Progenitor cell of endocrine pancreas (in vitro differentiated cells): ENCODE measurements at regions not wholly inside any gene's neighbourhood (a gene's known extent, or its start where the extent isn't known, plus 50 kb on each side); places are given as distances from the start of the nearest gene placed in this dataset.

Source experiments
- DNase-seq: peaks from one replicate; pipeline ENCODE4 v3.0.0; 2021; ENCODE audit warnings: low spot score; ENCODE audit not compliant: unreplicated experiment
- H3K27ac Mint-ChIP-seq: 2 replicates; pipeline ENCODE4 v1.8.0; 2021; ENCODE audit warnings: mild to moderate bottlenecking, moderate library complexity, mixed read lengths
- H3K27me3 Mint-ChIP-seq: 2 replicates; pipeline ENCODE4 v1.8.0; 2021; ENCODE audit warnings: mixed read lengths
- H3K36me3 Mint-ChIP-seq: 2 replicates; pipeline ENCODE4 v1.8.0; 2022; ENCODE audit warnings: mixed read lengths; ENCODE audit not compliant: insufficient read depth
- H3K4me1 Mint-ChIP-seq: 2 replicates; pipeline ENCODE4 v1.8.0; 2021; ENCODE audit warnings: low read depth, mixed read lengths
- H3K4me3 Mint-ChIP-seq: 2 replicates; pipeline ENCODE4 v1.8.0; 2021; ENCODE audit warnings: low read depth, mild to moderate bottlenecking, moderate library complexity, mixed read lengths
- H3K9me3 Mint-ChIP-seq: 2 replicates; pipeline ENCODE4 v1.8.0; 2021; ENCODE audit warnings: low read depth, mixed read lengths
- TF ChIP-seq, protein P1 (sequence below): fragments of 200-600 bp; sonication (generic); IDR thresholded peaks from one replicate; pipeline ENCODE4 v1.5.0; 2021; ENCODE audit warnings: antibody characterized with exemption, mild to moderate bottlenecking; ENCODE audit not compliant: unreplicated experiment

DNA sequence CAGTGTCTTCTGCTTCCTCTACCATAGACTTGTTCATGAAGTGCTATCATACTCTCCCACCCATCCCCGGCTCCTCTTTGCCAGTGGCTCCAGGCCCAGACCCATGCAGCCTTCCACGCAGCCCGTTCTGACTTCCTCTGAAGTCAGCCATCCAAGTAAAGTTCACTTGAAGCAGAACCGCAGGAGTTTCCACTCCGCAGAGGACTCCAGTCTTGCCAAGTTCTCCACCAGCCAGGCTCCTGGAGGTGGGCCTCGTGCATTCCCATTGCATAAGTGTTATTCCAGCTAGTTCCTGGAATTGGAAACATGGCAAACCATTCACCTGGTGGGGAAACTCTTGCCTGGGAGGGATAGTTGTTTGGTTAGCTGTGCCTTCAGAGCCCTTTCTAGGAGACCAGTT lies 185.1 kb downstream of the PLPP3 start:
- Mint-ChIP-seq H3K27me3 (peaks cover 8% of the 10 kb centered on the region), H3K4me3 (no peak overlapping the region), H3K9me3 (no peaks in the 10 kb centered on the region), H3K4me1 (peaks cover 27% of the 10 kb centered on the region), H3K27ac (no peak overlapping the region), H3K36me3 (no peaks in the 10 kb centered on the region)
- TF ChIP-seq, protein P1, sequence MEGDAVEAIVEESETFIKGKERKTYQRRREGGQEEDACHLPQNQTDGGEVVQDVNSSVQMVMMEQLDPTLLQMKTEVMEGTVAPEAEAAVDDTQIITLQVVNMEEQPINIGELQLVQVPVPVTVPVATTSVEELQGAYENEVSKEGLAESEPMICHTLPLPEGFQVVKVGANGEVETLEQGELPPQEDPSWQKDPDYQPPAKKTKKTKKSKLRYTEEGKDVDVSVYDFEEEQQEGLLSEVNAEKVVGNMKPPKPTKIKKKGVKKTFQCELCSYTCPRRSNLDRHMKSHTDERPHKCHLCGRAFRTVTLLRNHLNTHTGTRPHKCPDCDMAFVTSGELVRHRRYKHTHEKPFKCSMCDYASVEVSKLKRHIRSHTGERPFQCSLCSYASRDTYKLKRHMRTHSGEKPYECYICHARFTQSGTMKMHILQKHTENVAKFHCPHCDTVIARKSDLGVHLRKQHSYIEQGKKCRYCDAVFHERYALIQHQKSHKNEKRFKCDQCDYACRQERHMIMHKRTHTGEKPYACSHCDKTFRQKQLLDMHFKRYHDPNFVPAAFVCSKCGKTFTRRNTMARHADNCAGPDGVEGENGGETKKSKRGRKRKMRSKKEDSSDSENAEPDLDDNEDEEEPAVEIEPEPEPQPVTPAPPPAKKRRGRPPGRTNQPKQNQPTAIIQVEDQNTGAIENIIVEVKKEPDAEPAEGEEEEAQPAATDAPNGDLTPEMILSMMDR: no peak
- DNase-seq: no peak

DNA sequence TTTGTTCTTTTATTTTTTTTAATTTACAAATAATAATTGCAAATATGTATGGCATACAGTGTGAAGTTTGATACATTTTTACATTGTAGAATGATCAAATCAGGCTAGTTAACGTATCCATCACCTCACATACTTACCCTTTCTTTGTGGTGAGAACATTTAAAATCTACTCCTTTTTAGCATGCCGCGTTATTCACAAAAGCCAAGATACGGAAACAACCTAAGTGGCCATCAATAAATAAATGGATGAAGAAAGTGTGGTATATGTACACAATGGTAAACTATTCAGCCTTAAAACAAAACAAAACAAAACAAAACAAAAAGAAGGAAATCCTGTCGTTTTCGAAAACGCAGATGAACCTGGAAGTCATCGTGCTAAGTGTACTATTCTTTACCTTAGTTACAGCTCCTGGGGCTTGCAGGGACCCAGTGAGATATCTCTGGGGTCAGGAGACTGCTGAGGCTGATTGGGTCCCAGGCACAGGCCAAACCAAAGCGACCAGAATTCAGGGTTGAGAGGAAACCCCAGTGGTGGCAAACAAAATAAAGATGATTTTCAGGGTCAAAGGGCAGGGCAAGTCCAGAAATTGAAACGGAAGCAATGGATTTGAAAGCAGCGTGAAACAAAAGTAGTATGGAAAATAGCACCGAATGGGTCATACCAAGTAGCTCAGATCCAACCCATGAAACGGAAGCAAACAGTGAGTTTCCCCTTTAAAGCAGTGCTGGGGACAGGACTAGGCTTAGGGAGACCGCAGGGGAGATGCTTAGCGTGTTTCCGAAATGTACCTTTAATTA lies 188.2 kb downstream of the PLPP3 start:
- H3K36me3 Mint-ChIP-seq: no peaks in the 10 kb centered on the region
- TF ChIP-seq, protein P1: no peak
- peaks cover 8% of the 10 kb centered on the region for H3K27me3 Mint-ChIP-seq
- H3K4me3 Mint-ChIP-seq: no peak overlapping the region
- DNase-seq: no peak
- no peaks in the 10 kb centered on the region for H3K9me3 Mint-ChIP-seq
- peaks cover 10% of the 10 kb centered on the region for H3K4me1 Mint-ChIP-seq
- no peak overlapping the region for H3K27ac Mint-ChIP-seq

DNA sequence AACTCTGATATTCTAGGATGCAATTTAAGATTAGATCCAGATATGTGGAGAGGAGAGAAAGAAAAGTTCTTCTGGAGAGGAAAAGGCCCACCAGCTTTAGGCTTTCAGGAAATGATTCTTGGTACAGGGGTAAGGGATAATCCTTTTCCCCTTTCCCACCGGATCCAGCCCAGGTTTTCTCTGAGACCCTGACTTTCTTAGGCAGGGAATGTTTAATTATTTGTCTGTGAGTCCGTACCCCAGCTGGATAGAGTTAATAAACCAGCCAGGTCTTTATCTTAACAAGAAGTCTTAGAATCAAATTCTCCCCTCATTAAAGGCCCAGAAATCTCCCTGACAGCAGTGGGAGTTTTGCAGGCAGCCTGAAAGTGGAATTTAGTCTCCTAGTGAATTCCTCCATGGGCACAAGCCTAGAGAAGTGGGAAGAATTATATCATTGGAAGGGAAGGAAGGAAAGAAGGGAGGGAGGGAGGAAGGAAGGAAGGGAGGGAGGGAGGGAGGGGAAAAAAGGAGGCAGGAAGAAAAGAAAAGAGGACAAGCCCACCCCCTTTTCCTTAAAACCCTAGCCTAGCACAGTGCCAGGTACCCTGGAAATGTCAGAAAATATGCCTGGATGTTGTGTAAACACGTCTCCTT lies 189.0 kb downstream of the PLPP3 start:
- H3K9me3 Mint-ChIP-seq: no peaks in the 10 kb centered on the region
- H3K4me1 Mint-ChIP-seq: peaks cover 10% of the 10 kb centered on the region
- no peak for DNase-seq
- no peak overlapping the region for H3K4me3 Mint-ChIP-seq
- peaks cover 8% of the 10 kb centered on the region for H3K27me3 Mint-ChIP-seq
- no peak overlapping the region for H3K27ac Mint-ChIP-seq
- TF ChIP-seq, protein P1: no peak
- H3K36me3 Mint-ChIP-seq: no peaks in the 10 kb centered on the region

DNA sequence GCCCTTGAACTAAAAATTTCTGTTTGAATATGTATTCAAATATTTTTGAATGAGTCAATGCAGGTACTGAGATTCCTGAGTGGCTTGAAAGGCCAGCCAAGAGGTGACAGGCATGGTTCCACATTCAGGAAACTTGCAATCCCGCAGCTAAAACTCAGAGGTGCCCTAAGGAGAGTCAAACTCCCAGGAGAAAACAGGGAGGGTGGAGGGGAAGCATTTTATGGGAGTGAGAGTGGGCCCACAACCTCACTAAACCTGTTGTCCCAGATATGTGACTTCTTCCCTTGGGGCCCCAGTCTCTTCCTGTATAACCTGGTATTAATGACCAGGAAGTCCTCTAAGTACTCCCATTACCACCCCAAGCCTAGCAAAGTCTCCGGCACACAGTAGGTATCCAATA lies 189.6 kb downstream of the PLPP3 start:
- Mint-ChIP-seq H3K27me3 (peaks cover 8% of the 10 kb centered on the region), H3K9me3 (no peaks in the 10 kb centered on the region), H3K4me3 (no peak overlapping the region), H3K4me1 (peaks cover 10% of the 10 kb centered on the region), H3K27ac (no peak overlapping the region), H3K36me3 (no peaks in the 10 kb centered on the region)
- TF ChIP-seq, protein P1: no peak
- DNase-seq: no peak

DNA sequence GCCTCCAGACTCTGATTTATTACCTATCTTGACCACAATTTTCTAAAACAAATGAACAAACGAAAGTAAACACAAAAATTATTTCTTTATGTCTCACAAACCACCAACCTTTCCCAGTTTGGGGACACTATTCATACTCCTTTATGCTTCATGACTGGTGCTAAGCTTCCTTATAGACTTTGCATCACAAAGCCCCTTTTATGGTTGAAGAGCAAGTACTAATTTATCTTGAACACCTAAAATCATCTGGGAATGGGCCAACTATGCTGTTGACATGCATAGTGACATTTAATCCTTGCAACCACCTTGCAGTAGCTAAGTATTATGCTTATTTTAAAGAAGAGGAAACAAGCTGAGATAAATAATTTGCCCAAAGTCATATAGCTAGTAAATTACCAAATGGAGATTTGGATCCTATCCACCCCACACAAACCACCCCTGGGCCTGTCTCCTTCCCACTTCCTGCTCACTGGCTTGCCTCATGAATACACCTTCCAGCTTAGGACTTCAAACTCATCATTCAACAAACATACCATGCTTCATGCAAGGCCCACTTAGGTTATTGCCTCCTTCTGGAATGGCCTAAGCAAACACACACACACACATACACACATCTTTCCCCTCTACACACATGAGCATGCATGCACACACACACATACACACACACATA lies 192.2 kb downstream of the PLPP3 start:
- no peak overlapping the region for H3K4me3 Mint-ChIP-seq
- no peak for DNase-seq
- no peak overlapping the region for H3K27ac Mint-ChIP-seq
- H3K9me3 Mint-ChIP-seq: no peaks in the 10 kb centered on the region
- TF ChIP-seq, protein P1: no peak
- no peaks in the 10 kb centered on the region for H3K27me3 Mint-ChIP-seq
- H3K36me3 Mint-ChIP-seq: no peaks in the 10 kb centered on the region
- H3K4me1 Mint-ChIP-seq: peaks cover 10% of the 10 kb centered on the region
